ENCODE measurements at regions not wholly inside any gene's neighbourhood (a gene's known extent, or its start where the extent isn't known, plus 50 kb on each side); places are given as distances from the start of the nearest gene placed in this dataset.

- TF ChIP-seq IKZF1 (IDR thresholded peaks at IDR 0.05), result no peak
- TF ChIP-seq HOXA9 (CRISPR knock-in tag; IDR thresholded peaks at IDR 0.05; ENCODE audit: borderline replicate concordance), result no peak
- TF ChIP-seq ZNF547 (CRISPR knock-in tag; IDR thresholded peaks at IDR 0.05), result no peak
- TF ChIP-seq ZNF251 (CRISPR knock-in tag; IDR thresholded peaks at IDR 0.05), result no peak
- TF ChIP-seq STAT5B (CRISPR knock-in tag; IDR thresholded peaks at IDR 0.05), result no peak
- TF ChIP-seq ZNF660 (CRISPR knock-in tag; IDR thresholded peaks at IDR 0.05; ENCODE audit: borderline replicate concordance, low read depth), result no peak
- TF ChIP-seq ARHGAP35 (CRISPR knock-in tag; IDR thresholded peaks at IDR 0.05; ENCODE audit: borderline replicate concordance), result no peak
- TF ChIP-seq SRY (CRISPR knock-in tag; IDR thresholded peaks at IDR 0.05), result no peak
- TF ChIP-seq ZMAT5 (CRISPR knock-in tag; IDR thresholded peaks at IDR 0.05; ENCODE audit: borderline replicate concordance, low read depth), result no peak
- TF ChIP-seq ATRX (CRISPR knock-in tag; IDR thresholded peaks at IDR 0.05; ENCODE audit: borderline replicate concordance), result no peak
- no peak for TF ChIP-seq NBN (conservative IDR thresholded peaks at IDR 0.05)
- TF ChIP-seq NFATC3 (CRISPR knock-in tag; IDR thresholded peaks at IDR 0.05), result no peak
Measured at GRCh38 chr15:97692301-97693015, 268.0 kb upstream of the ARRDC4 start (continued).

GRCh38 chr15:97694456-97694855 is 266.0 kb upstream of the ARRDC4 start:
- no TSS peak for BruUV-seq (replicated peaks)
- no peak overlapping the region for H3K27ac ChIP-seq (ENCODE audit: extremely low read length, insufficient read depth, low read length)
- WGBS (ENCODE audit: low lambda C conversion rate), result 83% methylated on average over 7 of the region's 7 CpGs
- no peak overlapping the region for H3K4me3 ChIP-seq (replicated peaks in 1 of 3; ENCODE audit: insufficient read depth in 1 of 3, low read depth in 2 of 3, low read length in 3 of 3)
- no peak for DNase-seq (ENCODE audit: low spot score)
- no peaks in the 10 kb centered on the region for H3K27me3 ChIP-seq (ENCODE audit: control insufficient read depth in 1 of 2, insufficient read depth in 2 of 2, low read length in 2 of 2)
- no peaks in the 10 kb centered on the region for H3K36me3 ChIP-seq (replicated peaks in 1 of 2; ENCODE audit: control insufficient read depth in 1 of 2, insufficient read depth in 2 of 2, low read length in 2 of 2)
- intact Hi-C loops (cut with micrococcal nuclease; ENCODE audit: unreplicated experiment), result no loop called here
- no peaks in the 10 kb centered on the region for H3K4me1 ChIP-seq (ENCODE audit: insufficient read depth, low read length)
- in situ Hi-C loops (cut with HindIII; ENCODE audit: extremely low pct_ligation_motif_present, low pct_unique_long_range_greater_than_20kb), result no loop called here
- H3K4me2 ChIP-seq (ENCODE audit: low read depth, low read length), result no peak overlapping the region
- peaks cover 38% of the 10 kb centered on the region for H3K9me3 ChIP-seq (ENCODE audit: low read length)
- FAIRE-seq, result no peak
- no peak for TF ChIP-seq CBX1 (IDR thresholded peaks at IDR 0.05; ENCODE audit: low read depth)
- no peak for TF ChIP-seq ZNF251 (CRISPR knock-in tag; IDR thresholded peaks at IDR 0.05)
- TF ChIP-seq ZSCAN9 (CRISPR knock-in tag; IDR thresholded peaks at IDR 0.05; ENCODE audit: borderline replicate concordance), result no peak
- TF ChIP-seq SOX13 (IDR thresholded peaks at IDR 0.05), result no peak
- TF ChIP-seq SOX13 (CRISPR knock-in tag; conservative IDR thresholded peaks at IDR 0.05 in 1 of 2, IDR thresholded peaks at IDR 0.05 in 1 of 2), result no peak
- no peak for TF ChIP-seq GMEB1 (CRISPR knock-in tag; IDR thresholded peaks at IDR 0.05; ENCODE audit: borderline replicate concordance)
- TF ChIP-seq ZNF556 (CRISPR knock-in tag; IDR thresholded peaks at IDR 0.05; ENCODE audit: borderline replicate concordance), result no peak
- TF ChIP-seq DPF2 (CRISPR knock-in tag; IDR thresholded peaks at IDR 0.05; ENCODE audit: borderline replicate concordance, low read depth), result no peak
- no peak for TF ChIP-seq KLF6 (CRISPR knock-in tag; IDR thresholded peaks at IDR 0.05)
- no peak for TF ChIP-seq CENPT (CRISPR knock-in tag; IDR thresholded peaks at IDR 0.05; ENCODE audit: low read depth)
- no peak for TF ChIP-seq NFATC3 (CRISPR knock-in tag; IDR thresholded peaks at IDR 0.05)
- no peaks in the 10 kb centered on the region for H3K79me2 ChIP-seq (ENCODE audit: insufficient read depth, low read length)
- no peak for ATAC-seq
- ChIA-PET CTCF (ENCODE audit: low intra/inter-chr PET ratio, low total read pairs) (no interaction called here), POLR2A (no interaction called here)
- no peak overlapping the region for H3K9ac ChIP-seq (ENCODE audit: insufficient read depth, low read depth, low read length)
- H4K20me1 ChIP-seq (ENCODE audit: insufficient read depth, low read length), result no peaks in the 10 kb centered on the region
- no peak overlapping the region for H2AFZ ChIP-seq (ENCODE audit: low read length)

Data from HepG2 (cell line).